Keratinocyte (primary cell): ENCODE measurements at regions not wholly inside any gene's neighbourhood (a gene's known extent, or its start where the extent isn't known, plus 50 kb on each side); places are given as distances from the start of the nearest gene placed in this dataset.

Experiments used
- EZH2 ChIP-seq: IDR thresholded peaks from one replicate; pipeline ENCODE4 v1.6.1; 2012; ENCODE audit warnings: inconsistent platforms, mild to moderate bottlenecking, low read length, moderate library complexity
- TF ChIP-seq, protein P1 (sequence below), 3 experiments: IDR thresholded peaks in 1 of 3; conservative IDR thresholded peaks in 1 of 3; optimal IDR thresholded peaks in 1 of 3; 2 replicates in 2 of 3; 3 replicates in 1 of 3; pipeline versions ENCODE3 to v1.5.1; 2011; ENCODE audit warnings: low read length in 3 of 3, mild to moderate bottlenecking in 3 of 3, moderate library complexity in 2 of 3, control low read depth in 1 of 3, inconsistent platforms in 1 of 3; ENCODE audit not compliant: insufficient read depth in 2 of 3; ENCODE audit errors: extremely low read depth in 1 of 3

DNA sequence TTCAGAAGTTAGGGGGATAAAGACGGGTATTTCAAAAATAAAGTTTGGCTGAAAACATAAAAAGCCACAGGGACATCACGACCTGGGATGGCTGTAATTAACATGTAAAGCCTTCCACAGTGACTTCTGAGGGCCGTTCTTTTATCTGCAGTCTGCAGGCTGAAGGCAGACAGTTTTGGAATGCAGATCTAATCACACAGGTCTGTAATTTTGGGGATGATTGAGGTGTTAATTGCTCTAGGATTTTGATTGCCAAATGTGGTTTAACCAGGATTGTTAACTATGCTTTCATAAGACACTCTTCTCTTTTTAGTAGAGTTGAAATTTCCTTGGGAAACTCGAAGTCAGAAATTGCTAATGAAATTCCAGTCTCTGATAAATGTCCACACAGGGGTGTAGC, 355.5 kb downstream of the ATP23 start:
- TF ChIP-seq EZH2, result no peak
- TF ChIP-seq, protein P1, sequence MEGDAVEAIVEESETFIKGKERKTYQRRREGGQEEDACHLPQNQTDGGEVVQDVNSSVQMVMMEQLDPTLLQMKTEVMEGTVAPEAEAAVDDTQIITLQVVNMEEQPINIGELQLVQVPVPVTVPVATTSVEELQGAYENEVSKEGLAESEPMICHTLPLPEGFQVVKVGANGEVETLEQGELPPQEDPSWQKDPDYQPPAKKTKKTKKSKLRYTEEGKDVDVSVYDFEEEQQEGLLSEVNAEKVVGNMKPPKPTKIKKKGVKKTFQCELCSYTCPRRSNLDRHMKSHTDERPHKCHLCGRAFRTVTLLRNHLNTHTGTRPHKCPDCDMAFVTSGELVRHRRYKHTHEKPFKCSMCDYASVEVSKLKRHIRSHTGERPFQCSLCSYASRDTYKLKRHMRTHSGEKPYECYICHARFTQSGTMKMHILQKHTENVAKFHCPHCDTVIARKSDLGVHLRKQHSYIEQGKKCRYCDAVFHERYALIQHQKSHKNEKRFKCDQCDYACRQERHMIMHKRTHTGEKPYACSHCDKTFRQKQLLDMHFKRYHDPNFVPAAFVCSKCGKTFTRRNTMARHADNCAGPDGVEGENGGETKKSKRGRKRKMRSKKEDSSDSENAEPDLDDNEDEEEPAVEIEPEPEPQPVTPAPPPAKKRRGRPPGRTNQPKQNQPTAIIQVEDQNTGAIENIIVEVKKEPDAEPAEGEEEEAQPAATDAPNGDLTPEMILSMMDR (optimal IDR thresholded peaks at IDR 0.05 in 1 of 3, IDR thresholded peaks at IDR 0.05 in 1 of 3, conservative IDR thresholded peaks at IDR 0.05 in 1 of 3; ENCODE audit: extremely low read depth in 1 of 3, insufficient read depth in 2 of 3, low read length in 3 of 3), result no peak
